Stomach smooth muscle (tissue), 2 donors: ENCODE measurements at regions not wholly inside any gene's neighbourhood (a gene's known extent, or its start where the extent isn't known, plus 50 kb on each side); places are given as distances from the start of the nearest gene placed in this dataset.

Source experiments
- H3K27ac ChIP-seq: one replicate; pipeline ENCODE4 v1.7.0; 2013; ENCODE audit warnings: mild to moderate bottlenecking, low read length, inconsistent platforms
- H3K27me3 ChIP-seq, 2 donors: one replicate each; pipeline ENCODE4 v1.7.0; 2013; ENCODE audit warnings: low read length in 2 of 2; ENCODE audit not compliant: insufficient read depth in 2 of 2, control insufficient read depth in 1 of 2
- H3K36me3 ChIP-seq, 2 donors: one replicate each; pipeline ENCODE4 v1.7.0; 2013; ENCODE audit warnings: low read length in 2 of 2; ENCODE audit not compliant: control insufficient read depth in 2 of 2, insufficient read depth in 2 of 2
- H3K4me1 ChIP-seq: one replicate; pipeline ENCODE4 v1.7.0; 2013; ENCODE audit warnings: low read length; ENCODE audit not compliant: control insufficient read depth, insufficient read depth
- H3K4me3 ChIP-seq, 2 donors: one replicate each; pipeline ENCODE4 v1.7.0; 2013; ENCODE audit warnings: low read length in 2 of 2
- H3K9ac ChIP-seq, 2 donors: one replicate each; pipeline ENCODE4 v1.7.0; 2013; ENCODE audit warnings: low read length in 2 of 2, mild to moderate bottlenecking in 1 of 2
- H3K9me3 ChIP-seq, 2 donors: one replicate each; pipeline ENCODE4 v1.7.0; 2013; ENCODE audit warnings: low read length in 2 of 2; ENCODE audit not compliant: control insufficient read depth in 2 of 2
- donor health status: healthy.
- donor health status: Pancreatic carcinoma.

DNA sequence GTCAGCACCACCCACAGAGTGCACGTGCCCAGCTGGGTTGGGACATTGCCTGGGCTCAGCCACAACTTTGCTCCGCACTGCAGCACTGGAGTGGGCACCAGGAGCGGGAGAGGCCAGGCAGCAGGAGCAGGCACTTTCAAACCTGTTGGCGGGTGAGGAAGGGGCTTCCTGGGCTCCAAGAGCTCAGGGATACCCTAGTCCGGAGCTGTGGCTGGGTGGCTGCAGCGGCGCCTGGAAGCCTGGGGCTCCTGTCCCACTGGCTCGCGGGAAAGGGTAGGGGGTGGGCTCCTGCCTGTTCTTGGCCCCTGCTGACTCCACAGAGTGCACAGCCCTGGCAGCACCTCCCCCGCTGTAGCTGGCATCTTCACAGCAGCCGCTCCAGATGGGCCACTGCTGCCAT lies 417.6 kb upstream of the RGMA start:
- H3K27me3 ChIP-seq: no peaks in the 10 kb centered on the region
- H3K9ac ChIP-seq: no peak overlapping the region
- no peaks in the 10 kb centered on the region for H3K4me1 ChIP-seq
- H3K9me3 ChIP-seq: no peaks in the 10 kb centered on the region
- no peak overlapping the region for H3K4me3 ChIP-seq
- no peaks in the 10 kb centered on the region for H3K36me3 ChIP-seq
- no peak overlapping the region for H3K27ac ChIP-seq

- Histone ChIP-seq H3K27me3 (no peaks in the 10 kb centered on the region), H3K27ac (no peak overlapping the region), H3K9ac (no peak overlapping the region), H3K4me1 (no peaks in the 10 kb centered on the region), H3K36me3 (no peaks in the 10 kb centered on the region), H3K4me3 (no peak overlapping the region), H3K9me3 (no peaks in the 10 kb centered on the region)
Measured at GRCh38 chr15:93505506-93505905, 416.5 kb upstream of the RGMA start.

GRCh38 chr15:93501946-93502345 lies 412.9 kb upstream of the RGMA start:
- no peak overlapping the region for H3K9ac ChIP-seq
- H3K4me1 ChIP-seq: no peaks in the 10 kb centered on the region
- H3K4me3 ChIP-seq: no peak overlapping the region
- no peaks in the 10 kb centered on the region for H3K27me3 ChIP-seq
- H3K9me3 ChIP-seq: no peaks in the 10 kb centered on the region
- no peak overlapping the region for H3K27ac ChIP-seq
- no peaks in the 10 kb centered on the region for H3K36me3 ChIP-seq

DNA sequence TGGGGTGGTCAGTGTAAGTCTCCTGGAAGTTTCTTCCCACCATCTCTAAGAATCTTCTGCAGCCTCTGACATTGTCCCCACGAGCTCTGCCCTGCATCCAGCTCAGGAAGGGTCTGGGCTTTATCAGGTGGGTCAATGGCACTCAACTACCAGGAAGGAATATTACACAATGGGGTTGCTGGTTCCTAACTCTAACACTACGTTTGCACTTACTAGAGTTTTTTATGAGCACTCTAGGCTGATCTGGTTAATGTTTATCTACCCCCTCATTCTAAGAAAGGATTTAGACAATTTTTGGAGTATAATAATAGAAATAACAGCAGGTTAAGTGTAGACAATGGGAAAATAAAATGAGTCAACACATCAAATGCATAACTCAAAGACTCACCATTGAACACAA lies 411.1 kb upstream of the RGMA start:
- Histone ChIP-seq H3K4me3 (no peak overlapping the region), H3K9ac (no peak overlapping the region), H3K4me1 (peaks cover 4% of the 10 kb centered on the region), H3K27ac (no peak overlapping the region), H3K27me3 (no peaks in the 10 kb centered on the region), H3K9me3 (no peaks in the 10 kb centered on the region), H3K36me3 (no peaks in the 10 kb centered on the region)

DNA sequence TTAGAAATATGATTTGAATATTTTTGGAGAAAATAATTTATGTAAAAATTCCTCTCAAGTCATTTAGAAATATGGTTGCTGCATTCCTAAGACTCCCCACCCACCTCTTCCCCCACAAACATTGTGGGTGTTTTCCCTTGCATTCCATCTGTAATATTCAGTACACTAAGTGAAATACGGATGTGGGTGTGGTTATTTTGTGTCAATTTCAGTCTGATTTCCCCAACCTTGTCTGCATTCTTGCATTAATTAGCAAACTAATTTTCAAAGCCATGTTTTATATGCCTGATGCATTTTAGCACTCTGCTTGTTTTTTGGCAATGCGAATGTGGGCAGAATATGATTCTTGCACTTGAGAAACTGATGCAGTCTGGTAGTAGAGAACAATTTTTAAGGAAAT lies 408.3 kb upstream of the RGMA start:
- Histone ChIP-seq H3K27ac (no peak overlapping the region), H3K4me3 (no peak overlapping the region), H3K4me1 (peaks cover 4% of the 10 kb centered on the region), H3K9ac (no peak overlapping the region), H3K27me3 (no peaks in the 10 kb centered on the region), H3K9me3 (no peaks in the 10 kb centered on the region), H3K36me3 (no peaks in the 10 kb centered on the region)

DNA sequence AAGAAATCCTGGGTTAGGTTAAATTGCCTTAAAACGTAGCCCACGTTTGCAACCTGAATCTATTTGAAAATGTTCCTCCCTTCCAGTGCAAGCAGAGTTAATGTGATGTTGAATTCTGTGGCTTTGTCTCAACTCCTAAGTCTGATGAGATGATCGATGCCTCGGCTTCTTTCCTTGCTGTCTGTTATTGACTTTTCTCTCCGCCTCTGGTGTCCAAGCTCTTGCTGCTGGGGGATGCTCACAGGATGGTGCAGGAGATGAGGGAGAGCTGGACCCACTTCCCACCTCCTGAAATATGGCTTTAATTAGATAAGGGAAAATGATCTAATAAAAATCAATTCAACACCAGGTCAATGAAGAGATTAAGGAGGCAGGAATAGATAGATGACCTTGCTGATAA lies 407.9 kb upstream of the RGMA start:
- no peak overlapping the region for H3K9ac ChIP-seq
- no peak overlapping the region for H3K4me3 ChIP-seq
- no peak overlapping the region for H3K27ac ChIP-seq
- H3K4me1 ChIP-seq: peaks cover 4% of the 10 kb centered on the region
- no peaks in the 10 kb centered on the region for H3K27me3 ChIP-seq
- H3K9me3 ChIP-seq: no peaks in the 10 kb centered on the region
- H3K36me3 ChIP-seq: no peaks in the 10 kb centered on the region

GRCh38 chr15:93495799-93496637 lies 407.0 kb upstream of the RGMA start:
- no peaks in the 10 kb centered on the region for H3K27me3 ChIP-seq
- no peaks in the 10 kb centered on the region for H3K9me3 ChIP-seq
- H3K9ac ChIP-seq: no peak overlapping the region
- H3K4me3 ChIP-seq: no peak overlapping the region
- H3K36me3 ChIP-seq: no peaks in the 10 kb centered on the region
- peaks cover 4% of the 10 kb centered on the region for H3K4me1 ChIP-seq
- H3K27ac ChIP-seq: no peak overlapping the region

DNA sequence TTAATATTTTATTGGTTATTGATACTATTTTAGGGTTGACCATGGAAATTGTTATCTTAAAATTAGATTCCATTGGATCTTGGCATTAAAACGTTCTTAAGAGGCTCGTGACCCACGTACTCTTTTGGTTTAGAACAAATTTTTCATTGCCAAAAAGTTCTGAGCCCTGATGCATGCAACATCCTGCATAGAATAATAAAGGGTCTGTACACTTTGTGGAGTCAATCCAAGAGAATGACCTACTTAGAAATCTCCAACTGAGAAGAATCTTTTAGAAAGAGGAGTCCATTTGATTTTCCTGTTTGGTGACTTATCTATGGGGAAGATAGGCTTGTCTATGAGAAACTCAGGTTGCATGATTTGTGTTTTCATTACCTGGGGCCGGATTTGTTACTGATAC lies 404.2 kb upstream of the RGMA start:
- no peaks in the 10 kb centered on the region for H3K27me3 ChIP-seq
- H3K36me3 ChIP-seq: no peaks in the 10 kb centered on the region
- no peak overlapping the region for H3K27ac ChIP-seq
- no peak overlapping the region for H3K9ac ChIP-seq
- H3K4me3 ChIP-seq: no peak overlapping the region
- H3K4me1 ChIP-seq: peaks cover 4% of the 10 kb centered on the region
- H3K9me3 ChIP-seq: no peaks in the 10 kb centered on the region

- H3K4me1 ChIP-seq: peaks cover 5% of the 10 kb centered on the region
- H3K4me3 ChIP-seq: no peak overlapping the region
- H3K9me3 ChIP-seq: no peaks in the 10 kb centered on the region
- no peak overlapping the region for H3K9ac ChIP-seq
- H3K36me3 ChIP-seq: no peaks in the 10 kb centered on the region
- no peaks in the 10 kb centered on the region for H3K27me3 ChIP-seq
- H3K27ac ChIP-seq: no peak overlapping the region
Measured at GRCh38 chr15:93491291-93491690, 402.3 kb upstream of the RGMA start.

DNA sequence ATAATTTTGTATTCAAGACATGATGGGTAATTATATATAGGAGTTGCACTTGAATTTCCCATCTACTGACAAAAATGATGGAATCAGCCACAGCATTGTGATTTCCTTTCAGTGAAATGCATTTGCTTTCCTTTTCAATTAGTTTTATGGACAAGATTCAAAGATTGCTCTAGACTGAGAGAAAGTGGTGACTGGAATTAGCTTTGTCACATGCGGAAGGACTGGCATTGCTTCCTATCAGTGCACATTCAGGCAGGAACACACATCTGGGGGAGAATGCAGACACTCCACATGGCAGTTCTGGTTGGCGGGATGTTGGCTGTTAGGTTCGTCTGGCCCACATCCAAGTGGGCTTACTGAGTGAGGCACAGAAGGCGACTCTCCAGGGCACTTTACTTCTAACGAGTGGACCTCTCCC lies 399.3 kb upstream of the RGMA start:
- Histone ChIP-seq H3K27me3 (no peaks in the 10 kb centered on the region), H3K4me1 (peaks cover 3% of the 10 kb centered on the region), H3K27ac (no peak overlapping the region), H3K36me3 (no peaks in the 10 kb centered on the region), H3K9ac (no peak overlapping the region), H3K9me3 (no peaks in the 10 kb centered on the region), H3K4me3 (no peak overlapping the region)

- no peaks in the 10 kb centered on the region for H3K9me3 ChIP-seq
- H3K27me3 ChIP-seq: no peaks in the 10 kb centered on the region
- no peak overlapping the region for H3K9ac ChIP-seq
- peaks cover 3% of the 10 kb centered on the region for H3K4me1 ChIP-seq
- H3K27ac ChIP-seq: no peak overlapping the region
- H3K4me3 ChIP-seq: no peak overlapping the region
- H3K36me3 ChIP-seq: no peaks in the 10 kb centered on the region
Measured at GRCh38 chr15:93486407-93487117, 397.6 kb upstream of the RGMA start.
